HL-60/S4 treated with retinoic acid at 250 ng/mL for 4 days and 3 days (cell line): ENCODE measurements at regions not wholly inside any gene's neighbourhood (a gene's known extent, or its start where the extent isn't known, plus 50 kb on each side); places are given as distances from the start of the nearest gene placed in this dataset.

Experiments
- in situ Hi-C: fragments of 300-500 bp; cut with MboI; formaldehyde crosslinking; loops from 2 replicates; pipeline ENCODE4 v1.7.0; 2022; ENCODE audit warnings: low sequenced_read_pairs

DNA sequence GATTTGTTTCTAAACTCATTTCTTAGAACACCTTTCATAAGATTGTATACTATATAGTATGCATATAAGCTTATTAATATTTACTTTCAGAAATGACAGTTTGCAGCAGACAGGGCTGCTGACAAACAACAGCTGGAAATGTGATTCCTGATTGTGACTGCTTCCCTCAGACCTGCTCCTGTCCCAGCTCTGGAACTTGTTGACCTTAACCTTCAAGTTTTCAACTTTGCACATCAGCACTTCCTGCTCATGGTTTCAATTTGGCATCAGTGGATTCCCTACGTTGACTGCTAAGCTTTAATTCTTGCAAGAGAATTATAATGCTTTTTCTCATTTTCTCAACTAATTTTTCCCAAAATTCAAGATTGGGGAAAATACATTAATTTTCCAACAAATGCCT, 459.2 kb upstream of the ACVR2A start:
- in situ Hi-C loops, result no loop called here

- in situ Hi-C loops, result no loop called here
These were observed 460.2 kb upstream of the ACVR2A start for GRCh38 chr2:147384659-147385058.

GRCh38 chr2:147382322-147382948, 462.4 kb upstream of the ACVR2A start:
- in situ Hi-C loops, result no loop called here

DNA sequence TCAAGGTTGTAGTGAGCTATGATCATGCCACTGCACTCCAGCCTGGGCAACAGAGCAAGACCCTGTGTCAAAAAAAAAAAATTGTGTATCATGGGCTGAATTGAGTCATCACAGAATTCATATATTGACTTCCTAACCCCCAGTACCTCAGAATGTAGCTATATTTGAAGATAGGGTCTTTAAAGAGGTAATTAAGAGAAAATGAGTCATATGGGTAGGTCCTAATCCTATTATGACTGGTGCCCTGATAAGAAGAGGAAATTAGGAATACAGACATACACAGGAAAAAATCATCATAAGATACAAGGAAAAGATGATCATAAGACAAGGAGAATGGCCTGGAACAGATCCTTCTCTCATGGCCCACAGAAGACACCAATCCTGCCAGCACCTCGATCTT, 466.4 kb upstream of the ACVR2A start:
- in situ Hi-C loops, result no loop called here

DNA sequence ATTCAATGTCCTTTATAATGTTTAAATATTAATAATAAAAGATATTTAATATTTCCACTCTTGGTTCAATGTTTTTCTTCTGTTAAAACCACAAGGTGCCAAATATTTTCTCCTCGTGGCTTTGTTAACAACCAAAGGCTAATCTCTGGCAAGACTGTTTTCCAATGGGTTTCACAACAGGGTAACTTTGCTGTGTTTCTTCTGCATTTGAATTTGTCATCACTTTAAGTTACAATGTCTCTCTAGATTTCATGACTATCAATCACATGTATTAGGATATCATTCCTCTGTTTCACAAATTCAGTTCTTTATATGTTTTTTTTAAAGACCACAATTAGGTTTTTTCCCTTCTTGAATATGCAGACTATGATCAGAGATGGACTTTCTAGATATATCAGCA, 469.8 kb upstream of the ACVR2A start:
- in situ Hi-C loops, result no loop called here

GRCh38 chr2:147374423-147374811, 470.4 kb upstream of the ACVR2A start:
- in situ Hi-C loops, result no loop called here

DNA sequence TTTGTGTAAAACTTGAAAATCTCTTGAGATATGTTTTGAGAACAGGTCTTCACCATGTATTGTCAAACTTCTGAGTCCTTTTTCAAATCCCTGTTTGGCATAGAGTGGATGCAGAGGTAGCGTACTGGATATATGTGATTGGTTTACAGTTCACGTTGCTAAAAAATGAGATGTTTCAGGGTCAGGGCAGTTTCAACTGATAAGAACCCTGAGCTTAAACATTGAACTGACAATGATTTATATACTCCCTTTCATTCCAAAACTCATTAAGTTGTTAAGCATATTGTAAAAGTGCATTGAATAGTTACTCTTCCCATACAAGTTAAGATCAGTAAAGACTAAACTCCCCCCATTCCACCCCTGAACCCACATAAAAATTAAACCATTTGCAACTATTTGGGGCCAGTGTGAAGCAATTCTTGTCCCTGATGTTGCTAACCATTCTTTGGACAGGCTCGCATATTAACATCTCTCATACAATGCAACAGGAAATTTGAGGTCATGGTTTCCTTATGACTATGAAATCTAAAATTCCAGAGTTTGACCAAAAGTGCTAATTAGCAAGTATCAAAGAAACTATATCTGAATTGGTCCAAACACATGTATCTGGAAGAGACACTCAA, 470.9 kb upstream of the ACVR2A start:
- in situ Hi-C loops, result no loop called here

GRCh38 chr2:147368306-147368705, 476.5 kb upstream of the ACVR2A start:
- in situ Hi-C loops, result no loop called here

DNA sequence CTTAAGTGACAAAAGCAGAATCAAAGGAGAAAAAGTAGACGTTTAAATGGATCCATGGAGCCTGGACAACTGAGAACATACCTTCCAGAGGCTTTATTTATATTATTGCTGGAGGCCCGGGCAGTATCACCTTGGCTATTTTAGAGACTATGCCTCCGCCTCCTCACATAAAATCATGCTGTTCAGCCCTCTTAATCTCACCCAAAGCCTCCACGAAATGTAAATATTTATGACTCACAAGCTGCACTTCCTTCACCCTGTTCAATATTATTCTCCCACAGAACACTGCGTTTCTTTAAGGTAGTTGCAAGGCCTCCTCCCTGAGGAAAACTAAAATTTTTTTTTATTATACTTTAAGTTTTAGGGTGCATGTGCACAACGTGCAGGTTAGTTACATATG, 478.6 kb upstream of the ACVR2A start:
- in situ Hi-C loops, result no loop called here

GRCh38 chr2:147365622-147366021, 479.2 kb upstream of the ACVR2A start:
- in situ Hi-C loops, result no loop called here

GRCh38 chr2:147364597-147364996, 480.2 kb upstream of the ACVR2A start:
- in situ Hi-C loops, result no loop called here

DNA sequence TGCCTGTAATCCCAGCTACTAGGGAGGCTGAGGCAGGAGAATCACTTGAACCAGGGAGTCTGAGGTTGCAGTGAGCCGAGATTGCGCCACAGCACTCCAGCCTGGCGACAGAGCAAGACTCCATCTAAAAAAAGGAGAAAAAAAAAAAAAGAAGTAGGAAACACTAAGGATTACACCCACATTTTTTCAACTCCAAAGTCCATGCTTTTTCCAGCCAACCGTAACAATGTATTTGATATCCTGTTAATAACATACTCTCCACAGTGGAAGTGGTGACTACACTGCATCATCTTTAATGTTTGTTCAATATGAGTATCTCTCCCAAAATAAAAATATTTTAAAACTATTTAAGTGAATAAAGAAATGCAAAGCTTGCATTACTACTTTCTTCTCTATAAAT, 481.6 kb upstream of the ACVR2A start:
- in situ Hi-C loops, result no loop called here

GRCh38 chr2:147358375-147358774, 486.5 kb upstream of the ACVR2A start:
- in situ Hi-C loops, result no loop called here

- in situ Hi-C loops, result no loop called here
These were observed 488.7 kb upstream of the ACVR2A start for GRCh38 chr2:147356157-147356556.

DNA sequence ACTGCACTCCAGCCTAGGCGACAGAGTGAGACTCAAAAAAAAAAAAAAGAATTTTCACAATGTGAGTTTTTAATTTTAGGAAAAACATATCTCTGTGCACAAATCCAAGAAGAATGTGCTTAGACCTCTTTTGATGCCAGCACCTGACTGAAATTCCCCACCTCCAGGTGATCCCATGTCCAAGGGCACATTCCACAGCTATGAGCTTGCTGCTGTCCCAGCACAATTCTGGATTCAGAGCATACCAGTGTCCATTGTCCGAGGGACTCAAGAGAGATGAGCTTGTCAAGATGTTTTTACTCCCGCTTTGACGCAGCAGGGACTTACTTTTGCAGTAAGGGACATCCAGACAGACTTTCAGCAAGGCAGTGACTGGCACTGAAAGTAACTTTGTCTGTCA, 489.1 kb upstream of the ACVR2A start:
- in situ Hi-C loops, result no loop called here

DNA sequence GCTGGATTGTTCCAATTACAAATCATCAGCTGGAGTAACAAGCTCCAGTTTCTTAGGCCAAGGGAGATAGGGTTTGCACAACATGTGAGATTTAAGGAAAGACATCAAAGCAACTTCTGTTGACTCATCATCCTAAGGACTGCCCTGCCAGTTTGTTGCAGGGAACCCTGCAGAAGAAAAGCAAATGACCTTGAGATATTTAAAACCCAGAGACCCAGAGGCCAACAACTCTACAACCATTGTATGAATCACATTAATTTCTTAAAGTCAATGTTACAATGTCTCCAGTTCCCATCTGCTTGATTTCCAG, 491.8 kb upstream of the ACVR2A start:
- in situ Hi-C loops, result no loop called here

DNA sequence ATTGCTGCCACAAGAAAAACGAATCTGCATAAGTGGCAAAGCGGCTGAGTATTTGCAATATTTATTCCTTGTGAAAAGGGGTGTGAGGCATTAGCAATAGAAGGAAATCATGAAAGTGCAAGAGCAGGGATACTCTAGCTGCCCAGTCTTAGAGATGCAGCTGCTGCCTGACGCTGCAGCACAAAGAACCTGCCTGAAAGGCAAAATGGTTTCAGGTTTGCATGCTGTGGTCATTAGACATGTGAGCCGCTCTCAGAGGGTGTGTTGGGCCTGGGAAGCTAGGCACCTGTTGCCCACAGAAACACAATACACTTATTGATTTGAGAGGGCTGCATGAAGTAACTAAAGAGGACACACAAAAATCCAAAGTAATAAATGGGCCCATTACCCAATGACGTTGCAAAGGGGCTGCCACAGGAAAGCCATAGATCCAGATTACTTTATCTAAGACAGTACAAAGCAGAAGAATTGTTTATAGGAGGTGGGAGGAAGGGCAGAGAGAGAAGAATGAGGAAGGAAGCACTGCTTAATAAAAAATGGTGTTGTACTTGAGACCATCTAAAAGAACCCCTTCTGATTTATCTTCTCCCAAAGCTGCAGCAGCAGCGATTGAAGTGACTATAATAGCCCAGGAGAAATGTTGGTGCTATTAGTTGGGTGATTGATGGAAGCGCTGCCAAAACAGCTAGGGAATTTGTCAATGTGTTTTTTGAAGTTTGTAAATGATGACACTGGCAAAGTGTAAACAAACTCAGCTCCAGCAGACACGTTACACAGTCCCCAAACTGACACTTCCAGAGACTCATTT, 492.4 kb upstream of the ACVR2A start:
- in situ Hi-C loops, result no loop called here

DNA sequence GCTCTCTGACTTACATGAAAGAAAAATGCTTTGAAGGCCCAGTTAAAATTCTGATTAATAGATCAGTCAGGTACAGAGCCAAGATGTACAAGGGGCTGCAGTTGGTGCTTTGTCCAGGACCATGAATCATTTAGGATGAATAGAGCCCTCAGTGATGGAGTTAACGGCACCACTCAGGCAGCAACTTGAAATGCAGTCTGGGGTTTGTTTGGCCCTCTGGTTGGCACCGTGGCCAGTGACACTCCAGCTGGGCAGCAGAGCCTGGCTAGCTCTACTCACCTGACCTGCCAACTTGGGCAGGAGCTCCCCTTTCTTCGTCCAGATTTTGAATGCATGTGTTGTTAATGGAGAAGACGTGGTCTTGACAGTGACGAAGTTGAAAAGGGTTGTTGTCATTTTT, 493.0 kb upstream of the ACVR2A start:
- in situ Hi-C loops, result no loop called here

- in situ Hi-C loops, result no loop called here
These were observed 495.8 kb upstream of the ACVR2A start for GRCh38 chr2:147348931-147349555.

- in situ Hi-C loops, result no loop called here
These were observed 498.7 kb upstream of the ACVR2A start for GRCh38 chr2:147346142-147346541.

DNA sequence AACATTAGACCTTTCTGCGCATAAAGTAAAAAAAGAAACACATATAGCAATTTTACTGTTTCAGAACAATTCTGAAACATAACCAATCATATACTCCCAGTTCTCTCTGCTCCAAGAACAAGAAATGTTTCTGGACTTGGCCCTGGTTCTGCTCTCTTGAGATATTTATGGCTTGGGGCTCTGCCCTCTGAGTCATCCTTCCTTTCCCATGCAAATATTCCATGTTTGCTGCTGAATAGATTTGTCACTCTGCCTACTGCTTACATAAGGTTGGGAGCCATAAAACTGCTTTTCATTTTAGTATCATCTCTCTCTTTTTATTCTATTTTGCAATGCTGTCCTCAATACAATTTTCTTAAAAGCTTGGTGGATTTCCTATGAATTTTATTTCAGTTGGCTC, 499.6 kb upstream of the ACVR2A start:
- in situ Hi-C loops, result no loop called here

- in situ Hi-C loops, result no loop called here
These were observed 502.5 kb upstream of the ACVR2A start for GRCh38 chr2:147342329-147342728.
